DOHH2 (cell line): ENCODE measurements at regions not wholly inside any gene's neighbourhood (a gene's known extent, or its start where the extent isn't known, plus 50 kb on each side); places are given as distances from the start of the nearest gene placed in this dataset.
A peak's percentile ranks its signal among the peaks of the same experiment; 100 is the strongest.

Source experiments
- H3F3A ChIP-seq: fragments of 200-600 bp; sonication (generic), shearing (Covaris generic); 2 replicates; pipeline ENCODE4 v1.6.0; 2016; ENCODE audit warnings: antibody characterized with exemption, mild to moderate bottlenecking; ENCODE audit not compliant: control insufficient read depth, insufficient read depth
- H3K27ac ChIP-seq: fragments of 200-600 bp; sonication (generic); 2 replicates; pipeline ENCODE4 v1.5.1; 2014; ENCODE audit warnings: low read depth, mild to moderate bottlenecking, low read length, moderate library complexity
- H3K27me3 ChIP-seq: fragments of 200-600 bp; sonication (generic); 2 replicates; pipeline ENCODE4 v1.6.1; 2014; ENCODE audit warnings: mild to moderate bottlenecking, low read length, mixed read lengths; ENCODE audit not compliant: control insufficient read depth
- H3K36me3 ChIP-seq: fragments of 200-600 bp; sonication (generic); 2 replicates; pipeline ENCODE4 v1.6.1; 2014; ENCODE audit warnings: mild to moderate bottlenecking, low read length, moderate library complexity, mixed read lengths; ENCODE audit not compliant: control insufficient read depth
- H3K4me1 ChIP-seq: fragments of 200-600 bp; sonication (generic); 2 replicates; pipeline ENCODE4 v1.6.1; 2014; ENCODE audit warnings: mild to moderate bottlenecking, low read length, mixed read lengths; ENCODE audit not compliant: control insufficient read depth
- H3K4me2 ChIP-seq: fragments of 200-600 bp; sonication (generic); 2 replicates; pipeline ENCODE4 v1.6.0; 2014; ENCODE audit warnings: mild to moderate bottlenecking, low read length, moderate library complexity
- H3K4me3 ChIP-seq: fragments of 200-600 bp; sonication (generic); 2 replicates; pipeline ENCODE4 v1.5.1; 2014; ENCODE audit warnings: mild to moderate bottlenecking, low read length, mixed read lengths
- H3K79me2 ChIP-seq: fragments of 200-600 bp; sonication (generic); 2 replicates; pipeline ENCODE4 v1.6.1; 2014; ENCODE audit warnings: mild to moderate bottlenecking, low read length, mixed read lengths; ENCODE audit not compliant: control insufficient read depth
- H3K9me2 ChIP-seq: fragments of 200-600 bp; sonication (generic); replicated peaks from 2 replicates; pipeline ENCODE4 v1.6.1; 2014; ENCODE audit warnings: mild to moderate bottlenecking, low read length, mixed read lengths; ENCODE audit not compliant: control insufficient read depth
- H3K9me3 ChIP-seq: fragments of 200-600 bp; sonication (generic); 2 replicates; pipeline ENCODE4 v1.6.1; 2014; ENCODE audit warnings: antibody characterized with exemption, low read length, mixed read lengths; ENCODE audit not compliant: control insufficient read depth, insufficient read depth
- H4K20me1 ChIP-seq: fragments of 200-600 bp; sonication (generic); 2 replicates; pipeline ENCODE4 v1.6.0; 2014; ENCODE audit warnings: low read depth, mild to moderate bottlenecking, antibody characterized with exemption, low read length, moderate library complexity; ENCODE audit not compliant: control insufficient read depth, insufficient read depth
- CTCF ChIP-seq: fragments of 200-600 bp; sonication (generic); IDR thresholded peaks from one replicate; pipeline ENCODE4 v1.5.1; 2014; ENCODE audit warnings: antibody characterized with exemption, mild to moderate bottlenecking, low read depth, low read length; ENCODE audit not compliant: poor library complexity, severe bottlenecking
- EZH2phosphoT487 ChIP-seq: fragments of 200-600 bp; sonication (generic); IDR thresholded peaks from 2 replicates; pipeline ENCODE4 v1.6.1; 2017; ENCODE audit warnings: borderline replicate concordance, mild to moderate bottlenecking, antibody characterized with exemption, low read length, moderate library complexity, mixed read lengths

- Histone ChIP-seq H3F3A (no peaks in the 10 kb centered on the region), H3K4me3 (no peak overlapping the region), H3K9me2 (no peaks in the 10 kb centered on the region), H3K36me3 (no peaks in the 10 kb centered on the region), H3K4me2 (no peak overlapping the region), H4K20me1 (no peaks in the 10 kb centered on the region), H3K9me3 (peaks cover 10% of the 10 kb centered on the region; the same call in 1 of the 2 replicates), H3K27me3 (no peaks in the 10 kb centered on the region), H3K79me2 (no peaks in the 10 kb centered on the region), H3K27ac (no peak overlapping the region), H3K4me1 (no peaks in the 10 kb centered on the region)
- TF ChIP-seq CTCF: no peak
- no peak for TF ChIP-seq EZH2phosphoT487
These were observed 148.8 kb upstream of the ZNF608 start for GRCh38 chr5:124895236-124895635.

GRCh38 chr5:124901081-124901480, 154.6 kb upstream of the ZNF608 start:
- Histone ChIP-seq H3K9me2 (no peaks in the 10 kb centered on the region), H3K4me2 (no peak overlapping the region), H3F3A (no peaks in the 10 kb centered on the region), H3K27me3 (no peaks in the 10 kb centered on the region), H3K79me2 (no peaks in the 10 kb centered on the region), H3K4me1 (peaks cover 19% of the 10 kb centered on the region), H4K20me1 (no peaks in the 10 kb centered on the region), H3K9me3 (no peaks in the 10 kb centered on the region), H3K36me3 (no peaks in the 10 kb centered on the region), H3K27ac (no peak overlapping the region), H3K4me3 (no peak overlapping the region)
- TF ChIP-seq EZH2phosphoT487: no peak

GRCh38 chr5:124902097-124902821, 155.8 kb upstream of the ZNF608 start:
- Histone ChIP-seq H3K4me2 (peak overlapping the region; percentile 47), H3K4me3 (peak overlapping the region; percentile 13), H3K4me1 (peaks cover 29% of the 10 kb centered on the region)

More at GRCh38 chr5:124902097-124902821, 155.8 kb upstream of the ZNF608 start:
- H3K27me3 ChIP-seq: no peaks in the 10 kb centered on the region
- H3F3A ChIP-seq: no peaks in the 10 kb centered on the region
- H3K79me2 ChIP-seq: no peaks in the 10 kb centered on the region
- no peaks in the 10 kb centered on the region for H3K36me3 ChIP-seq
- peak overlapping the region; percentile 12; the same call in 1 of the 2 replicates for H3K27ac ChIP-seq
- no peaks in the 10 kb centered on the region for H3K9me2 ChIP-seq
- TF ChIP-seq CTCF (no peak), EZH2phosphoT487 (no peak)
- no peaks in the 10 kb centered on the region for H3K9me3 ChIP-seq
- H4K20me1 ChIP-seq: no peaks in the 10 kb centered on the region
